Tibial nerve (tissue), 3 donors: ENCODE measurements at regions not wholly inside any gene's neighbourhood (a gene's known extent, or its start where the extent isn't known, plus 50 kb on each side); places are given as distances from the start of the nearest gene placed in this dataset.

ENCODE experiments used
- POLR2A ChIP-seq, 2 donors: fragments of 450-650 bp; IDR thresholded peaks; one replicate each; pipeline ENCODE4 v1.6.1; 2017; ENCODE audit warnings: antibody characterized with exemption in 2 of 2, mild to moderate bottlenecking in 2 of 2, moderate library complexity in 2 of 2
- TF ChIP-seq, protein P1 (sequence below), 5 experiments: fragments of 200-600 bp in 3 of 5; fragments of 450-650 bp in 2 of 5; sonication (generic) in 3 of 5; IDR thresholded peaks; one replicate each; pipeline ENCODE4 v1.5.1; 2016 to 2019; ENCODE audit warnings: antibody characterized with exemption in 5 of 5, mild to moderate bottlenecking in 3 of 5, moderate library complexity in 2 of 5

DNA sequence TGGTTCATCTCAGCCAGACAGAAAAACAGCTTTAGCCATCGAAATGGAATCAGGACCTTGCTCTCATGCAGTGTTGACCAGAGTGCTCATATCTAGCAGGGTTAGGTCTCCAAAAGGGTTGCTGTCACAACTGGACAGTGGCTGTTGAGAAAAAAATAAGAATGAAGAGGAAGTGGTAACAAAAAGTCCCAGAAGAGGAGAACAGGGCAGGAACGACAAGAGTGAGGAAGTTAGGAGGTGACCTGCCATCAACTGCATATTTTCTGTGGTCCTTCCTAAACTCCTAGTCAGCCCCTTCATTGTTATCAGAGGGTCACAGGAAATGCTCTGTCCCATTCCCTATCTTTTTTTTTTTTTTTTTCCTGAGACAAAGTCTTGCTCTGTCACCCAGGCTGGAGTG is 188.1 kb upstream of the LINC00305 start:
- TF ChIP-seq, protein P1, sequence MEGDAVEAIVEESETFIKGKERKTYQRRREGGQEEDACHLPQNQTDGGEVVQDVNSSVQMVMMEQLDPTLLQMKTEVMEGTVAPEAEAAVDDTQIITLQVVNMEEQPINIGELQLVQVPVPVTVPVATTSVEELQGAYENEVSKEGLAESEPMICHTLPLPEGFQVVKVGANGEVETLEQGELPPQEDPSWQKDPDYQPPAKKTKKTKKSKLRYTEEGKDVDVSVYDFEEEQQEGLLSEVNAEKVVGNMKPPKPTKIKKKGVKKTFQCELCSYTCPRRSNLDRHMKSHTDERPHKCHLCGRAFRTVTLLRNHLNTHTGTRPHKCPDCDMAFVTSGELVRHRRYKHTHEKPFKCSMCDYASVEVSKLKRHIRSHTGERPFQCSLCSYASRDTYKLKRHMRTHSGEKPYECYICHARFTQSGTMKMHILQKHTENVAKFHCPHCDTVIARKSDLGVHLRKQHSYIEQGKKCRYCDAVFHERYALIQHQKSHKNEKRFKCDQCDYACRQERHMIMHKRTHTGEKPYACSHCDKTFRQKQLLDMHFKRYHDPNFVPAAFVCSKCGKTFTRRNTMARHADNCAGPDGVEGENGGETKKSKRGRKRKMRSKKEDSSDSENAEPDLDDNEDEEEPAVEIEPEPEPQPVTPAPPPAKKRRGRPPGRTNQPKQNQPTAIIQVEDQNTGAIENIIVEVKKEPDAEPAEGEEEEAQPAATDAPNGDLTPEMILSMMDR (IDR thresholded peaks at IDR 0.05) = no peak
- no peak for TF ChIP-seq POLR2A (IDR thresholded peaks at IDR 0.05)
